ENCODE measurements at regions not wholly inside any gene's neighbourhood (a gene's known extent, or its start where the extent isn't known, plus 50 kb on each side); places are given as distances from the start of the nearest gene placed in this dataset.

GRCh38 chr14:39505812-39506211, 73.6 kb upstream of the FBXO33 start:
- no peak for TF ChIP-seq JUNB (IDR thresholded peaks at IDR 0.05)
- TF ChIP-seq EP300 (IDR thresholded peaks at IDR 0.05): no peak
- TF ChIP-seq CTCF (IDR thresholded peaks at IDR 0.05): no peak
- TF ChIP-seq, protein P1, sequence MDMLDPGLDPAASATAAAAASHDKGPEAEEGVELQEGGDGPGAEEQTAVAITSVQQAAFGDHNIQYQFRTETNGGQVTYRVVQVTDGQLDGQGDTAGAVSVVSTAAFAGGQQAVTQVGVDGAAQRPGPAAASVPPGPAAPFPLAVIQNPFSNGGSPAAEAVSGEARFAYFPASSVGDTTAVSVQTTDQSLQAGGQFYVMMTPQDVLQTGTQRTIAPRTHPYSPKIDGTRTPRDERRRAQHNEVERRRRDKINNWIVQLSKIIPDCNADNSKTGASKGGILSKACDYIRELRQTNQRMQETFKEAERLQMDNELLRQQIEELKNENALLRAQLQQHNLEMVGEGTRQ (IDR thresholded peaks at IDR 0.05): no peak
- no peak for TF ChIP-seq MAFK (IDR thresholded peaks at IDR 0.05; ENCODE audit: partially characterized antibody)
- no peak for TF ChIP-seq POLR2A (IDR thresholded peaks at IDR 0.05; ENCODE audit: low read length)
- no peak for TF ChIP-seq MAX (IDR thresholded peaks at IDR 0.05)
- TF ChIP-seq HMGXB4 (CRISPR knock-in tag; IDR thresholded peaks at IDR 0.05; ENCODE audit: borderline replicate concordance): no peak

Data from A549 (cell line).